H1 (cell line): ENCODE measurements at regions not wholly inside any gene's neighbourhood (a gene's known extent, or its start where the extent isn't known, plus 50 kb on each side); places are given as distances from the start of the nearest gene placed in this dataset.

Source experiments
- BACH1 ChIP-seq: IDR thresholded peaks from 2 replicates; pipeline ENCODE4 v1.6.1; 2012; ENCODE audit warnings: low read length, improper control_type of control experiment
- CHD2 ChIP-seq: IDR thresholded peaks from 2 replicates; pipeline ENCODE4 v1.6.1; 2012; ENCODE audit warnings: low read length, improper control_type of control experiment
- CTCF ChIP-seq, 3 experiments: IDR thresholded peaks; 1 replicate in 2 of 3; 2 replicates in 1 of 3; pipeline versions ENCODE4 v1.5.1 to v1.6.1; 2011; ENCODE audit warnings: low read length in 3 of 3, mild to moderate bottlenecking in 3 of 3, inconsistent platforms in 2 of 3, low read depth in 1 of 3, moderate library complexity in 1 of 3; ENCODE audit not compliant: insufficient read depth in 1 of 3; ENCODE audit errors: control extremely low read depth in 1 of 3
- EP300 ChIP-seq, 2 experiments: IDR thresholded peaks; 1 replicate in 1 of 2; 2 replicates in 1 of 2; pipeline ENCODE4 v1.6.1; 2011 to 2012; ENCODE audit warnings: low read depth in 2 of 2, low read length in 2 of 2, mild to moderate bottlenecking in 2 of 2, borderline replicate concordance in 1 of 2, inconsistent platforms in 1 of 2, moderate library complexity in 1 of 2
- HDAC6 ChIP-seq: IDR thresholded peaks from one replicate; pipeline ENCODE4 v1.7.1; 2012; ENCODE audit warnings: low read depth, mild to moderate bottlenecking, inconsistent platforms, low read length, moderate library complexity
- JUND ChIP-seq: IDR thresholded peaks from 2 replicates; pipeline ENCODE4 v1.6.1; 2011; ENCODE audit warnings: mild to moderate bottlenecking, improper control_type of control experiment, low read length
- POLR2AphosphoS5 ChIP-seq: IDR thresholded peaks from 2 replicates; pipeline ENCODE4 v1.6.1; 2011; ENCODE audit warnings: low read depth, low read length
- SIN3A ChIP-seq, 2 experiments: IDR thresholded peaks in 1 of 2; conservative IDR thresholded peaks in 1 of 2; 2 replicates each; pipeline ENCODE4 v1.6.1; 2011 to 2012; ENCODE audit warnings: low read length in 2 of 2, improper control_type of control experiment in 1 of 2, low read depth in 1 of 2, mild to moderate bottlenecking in 1 of 2
- USF2 ChIP-seq: IDR thresholded peaks from 2 replicates; pipeline ENCODE4 v1.6.1; 2011; ENCODE audit warnings: low read length, improper control_type of control experiment

GRCh38 chr15:85282504-85283115 lies 97.8 kb upstream of the AKAP13 start:
- TF ChIP-seq CHD2 = no peak
- no peak for TF ChIP-seq CTCF (IDR thresholded peaks at IDR 0.05; ENCODE audit: control extremely low read depth in 1 of 3, insufficient read depth in 1 of 3, low read depth in 1 of 3, low read length in 3 of 3)
- no peak for TF ChIP-seq POLR2AphosphoS5
- no peak for TF ChIP-seq BACH1
- TF ChIP-seq USF2 = no peak
- TF ChIP-seq EP300 (IDR thresholded peaks at IDR 0.05; ENCODE audit: borderline replicate concordance in 1 of 2, low read depth in 2 of 2, low read length in 2 of 2) = no peak
- no peak for TF ChIP-seq JUND
- TF ChIP-seq HDAC6 = no peak
- no peak for TF ChIP-seq SIN3A (conservative IDR thresholded peaks at IDR 0.05 in 1 of 2, IDR thresholded peaks at IDR 0.05 in 1 of 2; ENCODE audit: low read depth in 1 of 2, low read length in 2 of 2)
